H1 (cell line): ENCODE measurements at regions not wholly inside any gene's neighbourhood (a gene's known extent, or its start where the extent isn't known, plus 50 kb on each side); places are given as distances from the start of the nearest gene placed in this dataset.

Experiments
- EGR1 ChIP-seq: IDR thresholded peaks from 2 replicates; pipeline ENCODE4 v1.6.1; 2011; ENCODE audit warnings: low read depth, low read length, borderline replicate concordance
- KDM5A ChIP-seq: fragments of 200-600 bp; IDR thresholded peaks from 2 replicates; pipeline ENCODE4 v1.7.1; 2012; ENCODE audit warnings: mild to moderate bottlenecking, low read length, inconsistent platforms, mixed read lengths
- NRF1 ChIP-seq: IDR thresholded peaks from 2 replicates; pipeline ENCODE4 v1.6.1; 2011; ENCODE audit warnings: mild to moderate bottlenecking, low read depth, low read length, improper control_type of control experiment
- RAD21 ChIP-seq, 2 experiments: IDR thresholded peaks in 1 of 2; conservative IDR thresholded peaks in 1 of 2; 2 replicates each; pipeline ENCODE4 v1.6.1; 2011; ENCODE audit warnings: low read depth in 2 of 2, low read length in 2 of 2, improper control_type of control experiment in 1 of 2, inconsistent platforms in 1 of 2, mild to moderate bottlenecking in 1 of 2, moderate library complexity in 1 of 2
- TCF12 ChIP-seq: IDR thresholded peaks from 2 replicates; pipeline ENCODE4 v1.6.1; 2011; ENCODE audit warnings: low read depth, mild to moderate bottlenecking, low read length
- ZNF274 ChIP-seq: IDR thresholded peaks from 2 replicates; pipeline ENCODE4 v1.7.0; 2012; ENCODE audit warnings: low read length, borderline replicate concordance; ENCODE audit errors: extremely low read depth
- TF ChIP-seq, protein P1 (sequence below), 3 experiments: IDR thresholded peaks; 1 replicate in 2 of 3; 2 replicates in 1 of 3; pipeline versions ENCODE4 v1.5.1 to v1.6.1; 2011; ENCODE audit warnings: low read length in 3 of 3, mild to moderate bottlenecking in 3 of 3, inconsistent platforms in 2 of 3, low read depth in 1 of 3, moderate library complexity in 1 of 3; ENCODE audit not compliant: insufficient read depth in 1 of 3; ENCODE audit errors: control extremely low read depth in 1 of 3

- TF ChIP-seq RAD21 (IDR thresholded peaks at IDR 0.05 in 1 of 2, conservative IDR thresholded peaks at IDR 0.05 in 1 of 2; ENCODE audit: low read depth in 2 of 2, low read length in 2 of 2): no peak
- TF ChIP-seq, protein P1, sequence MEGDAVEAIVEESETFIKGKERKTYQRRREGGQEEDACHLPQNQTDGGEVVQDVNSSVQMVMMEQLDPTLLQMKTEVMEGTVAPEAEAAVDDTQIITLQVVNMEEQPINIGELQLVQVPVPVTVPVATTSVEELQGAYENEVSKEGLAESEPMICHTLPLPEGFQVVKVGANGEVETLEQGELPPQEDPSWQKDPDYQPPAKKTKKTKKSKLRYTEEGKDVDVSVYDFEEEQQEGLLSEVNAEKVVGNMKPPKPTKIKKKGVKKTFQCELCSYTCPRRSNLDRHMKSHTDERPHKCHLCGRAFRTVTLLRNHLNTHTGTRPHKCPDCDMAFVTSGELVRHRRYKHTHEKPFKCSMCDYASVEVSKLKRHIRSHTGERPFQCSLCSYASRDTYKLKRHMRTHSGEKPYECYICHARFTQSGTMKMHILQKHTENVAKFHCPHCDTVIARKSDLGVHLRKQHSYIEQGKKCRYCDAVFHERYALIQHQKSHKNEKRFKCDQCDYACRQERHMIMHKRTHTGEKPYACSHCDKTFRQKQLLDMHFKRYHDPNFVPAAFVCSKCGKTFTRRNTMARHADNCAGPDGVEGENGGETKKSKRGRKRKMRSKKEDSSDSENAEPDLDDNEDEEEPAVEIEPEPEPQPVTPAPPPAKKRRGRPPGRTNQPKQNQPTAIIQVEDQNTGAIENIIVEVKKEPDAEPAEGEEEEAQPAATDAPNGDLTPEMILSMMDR (IDR thresholded peaks at IDR 0.05; ENCODE audit: control extremely low read depth in 1 of 3, insufficient read depth in 1 of 3, low read depth in 1 of 3, low read length in 3 of 3): no peak
- no peak for TF ChIP-seq ZNF274
- TF ChIP-seq TCF12: no peak
- no peak for TF ChIP-seq KDM5A
- no peak for TF ChIP-seq EGR1
- no peak for TF ChIP-seq NRF1
Observed at GRCh38 chr4:117387072-117387471, 301.7 kb upstream of the TRAM1L1 start.
